HG02623 (cell line): ENCODE measurements at regions not wholly inside any gene's neighbourhood (a gene's known extent, or its start where the extent isn't known, plus 50 kb on each side); places are given as distances from the start of the nearest gene placed in this dataset.
"Not testable (repeated sequence)": the region's sequence is repeated elsewhere in the genome, so short reads cannot be mapped to it uniquely, and the experiment has no call there.

Experiments used
- ATAC-seq: cut with Tn5 transposase; IDR thresholded peaks from one replicate; pipeline ENCODE4 v1.9.1; 2021; ENCODE audit warnings: moderate library complexity; ENCODE audit not compliant: unreplicated experiment

- no peak for ATAC-seq
Observed at GRCh38 chr14:105635560-105635959, 109.2 kb downstream of the TMEM121 start.

GRCh38 chr14:105636021-105636420 is 109.6 kb downstream of the TMEM121 start:
- not testable (repeated sequence) for ATAC-seq

GRCh38 chr14:105636935-105637334 is 110.6 kb downstream of the TMEM121 start:
- no peak for ATAC-seq

- ATAC-seq = not testable (repeated sequence)
Observed at GRCh38 chr14:105637345-105637744, 111.0 kb downstream of the TMEM121 start.

GRCh38 chr14:105639969-105640931 is 113.9 kb downstream of the TMEM121 start:
- ATAC-seq = not testable (repeated sequence)

- no peak for ATAC-seq
Observed at GRCh38 chr14:105641075-105641937, 114.9 kb downstream of the TMEM121 start.

GRCh38 chr14:105641951-105642350 is 115.6 kb downstream of the TMEM121 start:
- ATAC-seq = not testable (repeated sequence)

GRCh38 chr14:105642486-105642885 is 116.1 kb downstream of the TMEM121 start:
- not testable (repeated sequence) for ATAC-seq

GRCh38 chr14:105643406-105644052 is 117.1 kb downstream of the TMEM121 start:
- not testable (repeated sequence) for ATAC-seq

- ATAC-seq = not testable (repeated sequence)
Observed at GRCh38 chr14:105644053-105644435, 117.7 kb downstream of the TMEM121 start.

- ATAC-seq = not testable (repeated sequence)
Observed at GRCh38 chr14:105644457-105644856, 118.1 kb downstream of the TMEM121 start.

GRCh38 chr14:105644891-105645290 is 118.5 kb downstream of the TMEM121 start:
- not testable (repeated sequence) for ATAC-seq

GRCh38 chr14:105645389-105645788 is 119.0 kb downstream of the TMEM121 start:
- ATAC-seq = not testable (repeated sequence)

- no peak for ATAC-seq
Observed at GRCh38 chr14:105646175-105646574, 119.8 kb downstream of the TMEM121 start.

- not testable (repeated sequence) for ATAC-seq
Observed at GRCh38 chr14:105646711-105647281, 120.4 kb downstream of the TMEM121 start.

- not testable (repeated sequence) for ATAC-seq
Observed at GRCh38 chr14:105647426-105647783, 121.0 kb downstream of the TMEM121 start.

- ATAC-seq = no peak
Observed at GRCh38 chr14:105647784-105648608, 121.6 kb downstream of the TMEM121 start.

- not testable (repeated sequence) for ATAC-seq
Observed at GRCh38 chr14:105648609-105649535, 122.5 kb downstream of the TMEM121 start.

- ATAC-seq = not testable (repeated sequence)
Observed at GRCh38 chr14:105652317-105652716, 125.9 kb downstream of the TMEM121 start.
